ENCODE measurements at regions not wholly inside any gene's neighbourhood (a gene's known extent, or its start where the extent isn't known, plus 50 kb on each side); places are given as distances from the start of the nearest gene placed in this dataset.

DNA sequence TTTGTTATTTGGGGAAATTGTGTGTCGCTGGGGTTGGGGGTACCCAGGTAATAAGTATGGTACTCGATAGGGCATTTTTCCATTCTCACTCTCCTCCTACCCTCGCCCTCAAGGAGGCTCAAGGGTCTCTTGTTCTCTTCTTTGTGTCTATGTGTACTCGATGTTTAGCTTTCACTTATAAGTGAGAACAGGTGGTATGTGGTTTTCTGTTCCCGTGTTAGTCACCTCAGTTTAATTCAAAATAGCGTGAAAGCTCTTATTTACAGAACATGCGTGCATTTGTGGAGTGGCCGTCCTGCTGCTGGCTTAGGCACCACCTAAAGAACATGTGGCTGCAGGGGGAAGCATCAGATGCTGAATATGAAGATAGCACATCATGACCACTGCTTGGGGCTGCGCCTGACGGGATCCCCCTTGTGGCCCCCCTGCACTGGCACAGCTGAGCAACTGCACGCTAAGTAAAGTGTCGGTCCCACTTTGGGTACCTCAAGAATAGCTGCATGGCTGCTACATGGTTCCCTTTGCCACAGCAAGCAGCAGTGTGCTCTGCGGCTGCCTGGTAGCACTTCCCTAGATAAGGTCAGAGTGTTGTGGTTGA is 569.0 kb downstream of the DCDC2C start:
- H3K4me3 ChIP-seq (ENCODE audit: low read depth, low read length), result no peak overlapping the region
- no peak for DNase-seq (ENCODE audit: low read depth)
- TF ChIP-seq, protein P1, sequence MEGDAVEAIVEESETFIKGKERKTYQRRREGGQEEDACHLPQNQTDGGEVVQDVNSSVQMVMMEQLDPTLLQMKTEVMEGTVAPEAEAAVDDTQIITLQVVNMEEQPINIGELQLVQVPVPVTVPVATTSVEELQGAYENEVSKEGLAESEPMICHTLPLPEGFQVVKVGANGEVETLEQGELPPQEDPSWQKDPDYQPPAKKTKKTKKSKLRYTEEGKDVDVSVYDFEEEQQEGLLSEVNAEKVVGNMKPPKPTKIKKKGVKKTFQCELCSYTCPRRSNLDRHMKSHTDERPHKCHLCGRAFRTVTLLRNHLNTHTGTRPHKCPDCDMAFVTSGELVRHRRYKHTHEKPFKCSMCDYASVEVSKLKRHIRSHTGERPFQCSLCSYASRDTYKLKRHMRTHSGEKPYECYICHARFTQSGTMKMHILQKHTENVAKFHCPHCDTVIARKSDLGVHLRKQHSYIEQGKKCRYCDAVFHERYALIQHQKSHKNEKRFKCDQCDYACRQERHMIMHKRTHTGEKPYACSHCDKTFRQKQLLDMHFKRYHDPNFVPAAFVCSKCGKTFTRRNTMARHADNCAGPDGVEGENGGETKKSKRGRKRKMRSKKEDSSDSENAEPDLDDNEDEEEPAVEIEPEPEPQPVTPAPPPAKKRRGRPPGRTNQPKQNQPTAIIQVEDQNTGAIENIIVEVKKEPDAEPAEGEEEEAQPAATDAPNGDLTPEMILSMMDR (conservative IDR thresholded peaks at IDR 0.05; ENCODE audit: low read depth, low read length), result no peak

DNA sequence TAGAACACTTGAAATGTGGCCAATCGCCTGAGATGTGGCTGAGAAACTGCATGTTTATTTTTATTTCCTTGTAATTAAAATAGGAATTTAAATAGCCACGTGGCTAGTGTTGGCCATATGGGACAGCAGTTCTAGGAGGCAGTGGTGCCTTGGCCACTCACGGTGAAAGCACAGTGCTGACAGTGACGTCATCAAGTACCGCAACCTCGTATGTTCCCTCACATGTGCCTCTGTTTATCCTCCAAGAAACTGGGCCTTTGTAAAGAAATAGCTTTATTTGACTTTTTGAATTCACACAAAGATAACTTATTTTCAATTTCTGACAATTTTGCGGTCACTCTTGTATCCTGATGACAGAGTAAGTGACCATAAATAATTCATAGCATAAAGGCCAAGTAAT is 575.0 kb downstream of the DCDC2C start:
- TF ChIP-seq, protein P1 (conservative IDR thresholded peaks at IDR 0.05; ENCODE audit: low read depth, low read length), result no peak
- no peak overlapping the region for H3K4me3 ChIP-seq (ENCODE audit: low read depth, low read length)

DNA sequence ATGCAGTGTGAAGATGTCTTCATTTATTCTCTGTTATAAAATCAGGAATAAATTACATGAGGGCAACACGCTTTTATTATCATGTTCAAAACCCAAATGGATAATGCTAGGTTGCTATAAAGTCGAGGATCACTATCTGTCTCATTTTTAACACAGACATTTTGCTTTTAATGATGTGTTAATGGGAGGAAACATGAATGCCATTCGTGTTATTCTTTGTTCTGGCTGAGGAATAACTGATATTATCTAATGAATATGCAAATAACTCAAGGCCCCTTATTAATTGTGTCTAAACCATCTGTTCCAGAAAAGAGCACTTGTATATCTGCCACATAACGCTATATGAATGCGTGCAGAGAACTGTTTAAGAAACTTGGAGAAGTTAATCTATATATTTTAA is 576.1 kb downstream of the DCDC2C start:
- TF ChIP-seq, protein P1 (conservative IDR thresholded peaks at IDR 0.05; ENCODE audit: low read depth, low read length), result no peak
- no peak overlapping the region for H3K4me3 ChIP-seq (ENCODE audit: low read depth, low read length)

More for the DNA sequence above, 575.0 kb downstream of the DCDC2C start:
- DNase-seq (ENCODE audit: low read depth), result no peak

DNA sequence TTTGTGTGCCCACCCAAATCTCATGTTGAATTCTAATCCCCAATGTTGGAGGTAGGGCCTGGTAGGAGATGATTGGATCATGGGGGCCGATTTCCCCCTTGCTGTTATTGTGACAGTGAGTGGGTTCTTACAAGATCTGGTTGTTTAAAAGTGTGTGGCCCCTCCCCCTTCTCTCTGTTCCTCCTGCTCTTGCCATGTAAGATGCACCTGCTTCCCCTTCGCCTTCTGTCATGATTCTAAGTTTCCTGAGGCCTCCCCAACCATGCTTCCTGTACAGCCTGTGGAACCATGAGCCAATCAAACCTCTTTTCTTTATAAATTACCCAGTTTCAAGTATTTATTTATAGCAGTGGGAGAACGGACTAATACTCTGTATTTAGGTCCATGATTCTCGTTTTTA is 588.1 kb downstream of the DCDC2C start:
- TF ChIP-seq, protein P1 (conservative IDR thresholded peaks at IDR 0.05; ENCODE audit: low read depth, low read length), result no peak
- no peak overlapping the region for H3K4me3 ChIP-seq (ENCODE audit: low read depth, low read length)
- DNase-seq (ENCODE audit: low read depth), result no peak

More for the DNA sequence above, 576.1 kb downstream of the DCDC2C start:
- no peak for DNase-seq (ENCODE audit: low read depth)

DNA sequence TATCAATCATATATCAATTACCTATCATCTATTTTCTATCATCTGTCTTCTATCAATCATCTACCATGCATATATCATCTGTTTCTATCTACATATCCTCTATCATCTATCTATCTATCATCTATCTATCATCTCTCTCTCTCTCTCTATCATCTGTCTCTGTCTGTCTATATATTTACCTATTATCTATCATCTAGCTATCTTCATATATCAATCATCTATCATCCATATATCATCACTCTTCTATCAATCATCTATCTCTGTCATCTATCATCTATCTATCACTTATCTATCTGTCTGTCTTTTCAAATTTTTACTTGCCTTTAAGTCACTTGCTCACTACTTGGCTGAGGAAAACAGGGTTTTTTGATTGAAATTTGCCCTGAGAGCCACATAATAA is 592.3 kb downstream of the DCDC2C start:
- TF ChIP-seq, protein P1 (conservative IDR thresholded peaks at IDR 0.05; ENCODE audit: low read depth, low read length), result no peak
- DNase-seq (ENCODE audit: low read depth), result no peak
- H3K4me3 ChIP-seq (ENCODE audit: low read depth, low read length), result no peak overlapping the region

DNA sequence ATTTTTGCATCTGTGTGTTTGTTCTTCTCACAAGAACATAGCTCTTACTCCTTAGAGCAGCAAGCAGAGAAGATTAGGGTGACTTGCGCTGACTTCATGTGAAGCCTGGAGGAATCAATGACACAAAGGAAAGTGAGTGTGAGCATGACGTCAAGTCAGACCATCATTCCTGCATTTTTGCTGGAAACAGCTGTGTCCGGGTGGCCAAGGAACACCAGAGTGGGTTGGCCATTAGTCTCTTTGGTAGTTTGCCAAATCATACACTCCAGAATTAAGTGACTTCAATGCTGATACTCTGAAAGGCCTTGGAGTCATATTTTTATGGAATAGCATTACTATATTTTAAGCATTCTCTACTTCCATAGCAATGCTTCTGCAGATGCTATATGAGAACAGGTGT is 597.2 kb downstream of the DCDC2C start:
- H3K4me3 ChIP-seq (ENCODE audit: low read depth, low read length), result no peak overlapping the region
- TF ChIP-seq, protein P1 (conservative IDR thresholded peaks at IDR 0.05; ENCODE audit: low read depth, low read length), result no peak
- DNase-seq (ENCODE audit: low read depth), result no peak

DNA sequence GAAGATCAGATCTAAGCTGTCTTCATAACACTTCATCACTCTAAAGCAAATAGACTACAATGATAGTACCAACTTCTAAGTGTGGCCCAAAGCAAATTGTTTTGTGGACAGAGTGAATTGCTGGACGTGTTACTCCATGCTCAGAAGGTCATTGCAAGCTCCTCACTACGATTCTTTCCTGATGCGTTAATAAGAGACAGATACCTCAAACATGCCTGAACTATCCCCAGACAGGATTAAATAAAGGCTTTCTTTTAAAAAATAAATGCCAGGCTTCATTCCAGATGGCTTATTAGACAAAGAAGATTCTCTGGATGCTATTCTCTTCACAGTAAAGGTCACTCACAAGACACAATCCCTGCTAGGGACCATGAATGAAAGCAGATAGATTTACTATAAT is 621.2 kb downstream of the DCDC2C start:
- no peak for DNase-seq (ENCODE audit: low read depth)
- no peak overlapping the region for H3K4me3 ChIP-seq (ENCODE audit: low read depth, low read length)
- TF ChIP-seq, protein P1 (conservative IDR thresholded peaks at IDR 0.05; ENCODE audit: low read depth, low read length), result no peak

All from choroid plexus epithelial cell (primary cell).